SK-N-SH (cell line): ENCODE measurements at regions not wholly inside any gene's neighbourhood (a gene's known extent, or its start where the extent isn't known, plus 50 kb on each side); places are given as distances from the start of the nearest gene placed in this dataset.

Source experiments
- CTCF ChIA-PET: fragments of 300-600, 350-600 bp; formaldehyde crosslinking; extraction: SDS; loops from one replicate; lab custom pipeline; 2021; lab: Yijun Ruan, JAX
- POLR2A ChIA-PET: fragments of 350-600 bp; sonication (Branson Sonifier 250); formaldehyde crosslinking; extraction: SDS; loops from one replicate; lab custom pipeline; 2020; ENCODE audit warnings: antibody characterized with exemption, inconsistent platforms; lab: Yijun Ruan, JAX
- DNase-seq: peaks from one replicate; pipeline ENCODE4 v3.0.0; 2012
- H2AFZ ChIP-seq: fragments of 200-600 bp; sonication (generic); 2 replicates; pipeline ENCODE4 v1.8.1; 2016; ENCODE audit warnings: antibody characterized with exemption, mild to moderate bottlenecking, low read depth
- H3F3A ChIP-seq: fragments of 200-600 bp; sonication (generic); replicated peaks from 2 replicates; pipeline ENCODE3; 2016; ENCODE audit warnings: antibody characterized with exemption, mild to moderate bottlenecking; ENCODE audit not compliant: insufficient read depth
- H3K27ac ChIP-seq, 2 experiments: fragments of 200-500 bp in 1 of 2; fragments of 200-600 bp in 1 of 2; sonication (Bioruptor generic) in 1 of 2; sonication (generic), shearing (Covaris generic) in 1 of 2; 2 replicates each; pipeline versions ENCODE4 v1.5.1 to v1.6.1; 2014 to 2016; ENCODE audit warnings: low read depth in 2 of 2, inconsistent platforms in 1 of 2, low read length in 1 of 2, mild to moderate bottlenecking in 1 of 2, mixed read lengths in 1 of 2
- H3K27me3 ChIP-seq: fragments of 200-600 bp; sonication (generic), shearing (Covaris generic); 2 replicates; pipeline ENCODE4 v1.6.1; 2016; ENCODE audit warnings: mixed run types; ENCODE audit not compliant: insufficient read depth
- H3K36me3 ChIP-seq, 2 experiments: fragments of 200-500 bp in 1 of 2; fragments of 200-600 bp in 1 of 2; sonication (Bioruptor generic) in 1 of 2; sonication (generic) in 1 of 2; replicated peaks in 1 of 2; 2 replicates each; pipeline versions ENCODE3 to v1.5.1; 2014 to 2016; ENCODE audit warnings: low read length in 1 of 2, mild to moderate bottlenecking in 1 of 2; ENCODE audit not compliant: insufficient read depth in 2 of 2, control insufficient read depth in 1 of 2
- H3K4me1 ChIP-seq, 2 experiments: fragments of 200-500 bp in 1 of 2; fragments of 200-600 bp in 1 of 2; sonication (Bioruptor generic) in 1 of 2; sonication (generic), shearing (Covaris generic) in 1 of 2; 2 replicates each; pipeline versions ENCODE4 v1.5.1 to v1.6.1; 2014 to 2016; ENCODE audit warnings: low read depth in 1 of 2, low read length in 1 of 2, mixed run types in 1 of 2; ENCODE audit not compliant: insufficient read depth in 2 of 2, control insufficient read depth in 1 of 2
- H3K4me2 ChIP-seq: fragments of 200-600 bp; sonication (generic), shearing (Covaris generic); 2 replicates; pipeline ENCODE4 v1.6.1; 2017; ENCODE audit warnings: mixed run types
- H3K4me3 ChIP-seq, 2 experiments: fragments of 200-500 bp in 1 of 2; fragments of 200-600 bp in 1 of 2; sonication (Bioruptor generic) in 1 of 2; sonication (generic), shearing (Covaris generic) in 1 of 2; 2 replicates each; pipeline versions ENCODE4 v1.5.1 to v1.8.1; 2014 to 2016; ENCODE audit warnings: low read depth in 2 of 2, inconsistent platforms in 1 of 2, low read length in 1 of 2, mild to moderate bottlenecking in 1 of 2, mixed read lengths in 1 of 2, moderate library complexity in 1 of 2
- H3K79me2 ChIP-seq: fragments of 200-600 bp; sonication (generic); 2 replicates; pipeline ENCODE4 v1.8.1; 2017; ENCODE audit warnings: mild to moderate bottlenecking; ENCODE audit not compliant: insufficient read depth
- H3K9ac ChIP-seq: fragments of 200-600 bp; sonication (generic); 2 replicates; pipeline ENCODE4 v1.6.1; 2017; ENCODE audit warnings: mixed run types
- H3K9me2 ChIP-seq: fragments of 200-600 bp; sonication (generic); 2 replicates; pipeline ENCODE4 v1.6.1; 2017; ENCODE audit warnings: mixed run types
- H3K9me3 ChIP-seq: fragments of 200-600 bp; sonication (generic); 2 replicates; pipeline ENCODE4 v1.6.1; 2017; ENCODE audit warnings: mixed run types, mild to moderate bottlenecking, moderate library complexity
- H4K20me1 ChIP-seq: fragments of 200-600 bp; sonication (generic); 2 replicates; pipeline ENCODE4 v1.6.1; 2017; ENCODE audit warnings: mild to moderate bottlenecking, mixed run types; ENCODE audit not compliant: insufficient read depth
- CHD2 ChIP-seq: fragments of 150-350 bp; IDR thresholded peaks from 2 replicates; pipeline ENCODE4 v1.6.1; 2018; ENCODE audit warnings: low read length; ENCODE audit not compliant: partially characterized antibody
- CTCF ChIP-seq: fragments of 200-600 bp; sonication (generic); IDR thresholded peaks from 2 replicates; pipeline ENCODE4 v1.6.1; 2017; ENCODE audit warnings: antibody characterized with exemption, mild to moderate bottlenecking, moderate library complexity
- FOSL2 ChIP-seq: IDR thresholded peaks from 2 replicates; pipeline ENCODE4 v1.4.0; 2012; ENCODE audit warnings: low read depth, mild to moderate bottlenecking, moderate library complexity, borderline replicate concordance
- GATA2 ChIP-seq: sonication (generic); formaldehyde crosslinking; IDR thresholded peaks from 2 replicates; pipeline ENCODE4 v1.5.0; 2020; ENCODE audit warnings: mild to moderate bottlenecking, missing genetic modification reagents
- IRF3 ChIP-seq: fragments of 150-350 bp; IDR thresholded peaks from 2 replicates; pipeline ENCODE4 v1.6.1; 2016; ENCODE audit warnings: mild to moderate bottlenecking, low read depth, low read length
- JUND ChIP-seq: IDR thresholded peaks from 2 replicates; pipeline ENCODE4 v1.4.0; 2012
- NRF1 ChIP-seq: IDR thresholded peaks from 2 replicates; pipeline ENCODE4 v1.6.1; 2012; ENCODE audit warnings: low read depth, mild to moderate bottlenecking, low read length
- PBX3 ChIP-seq: IDR thresholded peaks from 2 replicates; pipeline ENCODE4; 2012
- POLR2AphosphoS5 ChIP-seq: IDR thresholded peaks from 2 replicates; pipeline ENCODE4 v1.6.1; 2012; ENCODE audit warnings: low read depth, low read length
- RCOR1 ChIP-seq: fragments of 150-350 bp; IDR thresholded peaks from 2 replicates; pipeline ENCODE4 v1.6.1; 2017; ENCODE audit warnings: antibody characterized with exemption, low read length
- WGBS: methylation state at CpG from one replicate; pipeline ENCODE4 v1.1.6; 2017; ENCODE audit warnings: low lambda C conversion rate; 5-methylcytosine and 5-hydroxymethylcytosine counted together
- TF ChIP-seq, protein P1 (sequence below): fragments of 150-350 bp; IDR thresholded peaks from 2 replicates; pipeline ENCODE4 v1.6.1; 2017; ENCODE audit warnings: antibody characterized with exemption, low read length, low read depth, borderline replicate concordance

GRCh38 chr15:25955628-25956027 is 92.5 kb upstream of the ATP10A start:
- no peaks in the 10 kb centered on the region for H4K20me1 ChIP-seq
- no peak overlapping the region for H3K9ac ChIP-seq
- H2AFZ ChIP-seq = no peak overlapping the region
- H3K4me3 ChIP-seq = no peak overlapping the region
- no peaks in the 10 kb centered on the region for H3K79me2 ChIP-seq
- no peak overlapping the region for H3K27ac ChIP-seq
- no peak for DNase-seq
- H3K27me3 ChIP-seq = no peaks in the 10 kb centered on the region
- POLR2A ChIA-PET = no interaction called here
- no peaks in the 10 kb centered on the region for H3K36me3 ChIP-seq
- no peaks in the 10 kb centered on the region for H3K4me1 ChIP-seq
- no peaks in the 10 kb centered on the region for H3F3A ChIP-seq
- no peak overlapping the region for H3K4me2 ChIP-seq
- CTCF ChIA-PET = interaction anchor here (1.2 kb wide), 1 partner anchor 22 kb away, joined by 3 read pairs; no protein-coding TSS in a partner anchor
- no peaks in the 10 kb centered on the region for H3K9me3 ChIP-seq
- TF ChIP-seq CTCF (no peak), POLR2AphosphoS5 (no peak), IRF3 (no peak), GATA2 (CRISPR knock-in tag) (no peak)
- TF ChIP-seq, protein P1, sequence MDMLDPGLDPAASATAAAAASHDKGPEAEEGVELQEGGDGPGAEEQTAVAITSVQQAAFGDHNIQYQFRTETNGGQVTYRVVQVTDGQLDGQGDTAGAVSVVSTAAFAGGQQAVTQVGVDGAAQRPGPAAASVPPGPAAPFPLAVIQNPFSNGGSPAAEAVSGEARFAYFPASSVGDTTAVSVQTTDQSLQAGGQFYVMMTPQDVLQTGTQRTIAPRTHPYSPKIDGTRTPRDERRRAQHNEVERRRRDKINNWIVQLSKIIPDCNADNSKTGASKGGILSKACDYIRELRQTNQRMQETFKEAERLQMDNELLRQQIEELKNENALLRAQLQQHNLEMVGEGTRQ = no peak
- 42% methylated on average over 2 of the region's 2 CpGs for WGBS
- no peaks in the 10 kb centered on the region for H3K9me2 ChIP-seq

DNA sequence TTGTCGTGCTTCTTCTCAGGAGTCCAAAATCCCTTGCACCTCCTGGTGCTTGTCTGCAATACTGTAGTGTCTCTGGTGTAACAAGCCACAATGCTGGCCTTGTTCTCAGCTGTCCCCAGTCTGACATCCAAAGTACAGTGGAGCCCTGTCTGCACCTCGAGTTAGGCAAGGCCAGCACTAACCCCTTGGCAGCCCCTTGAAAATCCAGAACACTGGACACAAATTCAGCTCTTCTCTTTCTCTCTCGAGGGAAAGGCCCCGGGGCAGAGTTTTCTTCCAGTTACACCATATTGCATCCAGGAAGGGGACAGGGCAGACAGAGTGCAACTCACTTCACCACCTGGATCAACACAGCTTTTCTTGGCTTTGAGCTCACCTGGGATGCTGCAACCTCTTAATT is 91.3 kb upstream of the ATP10A start:
- Histone ChIP-seq H3K27me3 (no peaks in the 10 kb centered on the region), H4K20me1 (no peaks in the 10 kb centered on the region), H3K9me3 (no peaks in the 10 kb centered on the region), H2AFZ (no peak overlapping the region), H3K79me2 (no peaks in the 10 kb centered on the region), H3K27ac (no peak overlapping the region), H3K9me2 (no peaks in the 10 kb centered on the region), H3K9ac (no peak overlapping the region), H3K4me2 (no peak overlapping the region), H3K36me3 (no peaks in the 10 kb centered on the region), H3K4me1 (no peaks in the 10 kb centered on the region), H3K4me3 (no peak overlapping the region), H3F3A (no peaks in the 10 kb centered on the region)
- ChIA-PET CTCF (no interaction called here), POLR2A (no interaction called here)
- DNase-seq = no peak
- no peak for TF ChIP-seq CHD2
- TF ChIP-seq NRF1 = no peak
- TF ChIP-seq PBX3 = no peak
- TF ChIP-seq RCOR1 = no peak
- TF ChIP-seq FOSL2 = no peak
- no peak for TF ChIP-seq GATA2 (CRISPR knock-in tag)
- no peak for TF ChIP-seq JUND
- WGBS = 3% methylated on average over 4 of the region's 4 CpGs
